Fibroblast of villous mesenchyme (primary cell): ENCODE measurements at regions not wholly inside any gene's neighbourhood (a gene's known extent, or its start where the extent isn't known, plus 50 kb on each side); places are given as distances from the start of the nearest gene placed in this dataset.
A peak's percentile ranks its signal among the peaks of the same experiment; 100 is the strongest.

Experiments
- DNase-seq: peaks from one replicate; pipeline ENCODE4 v3.0.0-alpha.2; 2010; ENCODE audit warnings: low read depth
- H3K4me3 ChIP-seq: 2 replicates; pipeline ENCODE4 v1.5.1; 2011; ENCODE audit warnings: low read depth, mild to moderate bottlenecking, low read length
- TF ChIP-seq, protein P1 (sequence below): IDR thresholded peaks from 2 replicates; pipeline ENCODE4 v1.5.1; 2012; ENCODE audit warnings: low read depth, mild to moderate bottlenecking, low read length; ENCODE audit not compliant: insufficient read depth

DNA sequence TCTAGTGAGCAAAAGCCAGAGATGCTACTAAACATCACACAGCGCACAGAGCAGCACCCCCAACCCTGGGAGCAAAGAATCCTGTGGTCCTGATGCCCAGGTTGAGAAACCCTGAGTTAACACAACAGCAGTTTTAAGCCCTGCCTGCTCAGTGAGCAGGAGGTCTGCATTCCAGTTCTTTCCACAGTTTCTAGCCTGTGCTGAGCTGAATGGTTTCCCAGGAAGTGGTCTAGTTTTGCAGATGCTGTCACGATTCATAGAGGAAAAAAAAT, 171.1 kb upstream of the PROK2 start:
- no peak overlapping the region for H3K4me3 ChIP-seq
- no peak for DNase-seq
- TF ChIP-seq, protein P1, sequence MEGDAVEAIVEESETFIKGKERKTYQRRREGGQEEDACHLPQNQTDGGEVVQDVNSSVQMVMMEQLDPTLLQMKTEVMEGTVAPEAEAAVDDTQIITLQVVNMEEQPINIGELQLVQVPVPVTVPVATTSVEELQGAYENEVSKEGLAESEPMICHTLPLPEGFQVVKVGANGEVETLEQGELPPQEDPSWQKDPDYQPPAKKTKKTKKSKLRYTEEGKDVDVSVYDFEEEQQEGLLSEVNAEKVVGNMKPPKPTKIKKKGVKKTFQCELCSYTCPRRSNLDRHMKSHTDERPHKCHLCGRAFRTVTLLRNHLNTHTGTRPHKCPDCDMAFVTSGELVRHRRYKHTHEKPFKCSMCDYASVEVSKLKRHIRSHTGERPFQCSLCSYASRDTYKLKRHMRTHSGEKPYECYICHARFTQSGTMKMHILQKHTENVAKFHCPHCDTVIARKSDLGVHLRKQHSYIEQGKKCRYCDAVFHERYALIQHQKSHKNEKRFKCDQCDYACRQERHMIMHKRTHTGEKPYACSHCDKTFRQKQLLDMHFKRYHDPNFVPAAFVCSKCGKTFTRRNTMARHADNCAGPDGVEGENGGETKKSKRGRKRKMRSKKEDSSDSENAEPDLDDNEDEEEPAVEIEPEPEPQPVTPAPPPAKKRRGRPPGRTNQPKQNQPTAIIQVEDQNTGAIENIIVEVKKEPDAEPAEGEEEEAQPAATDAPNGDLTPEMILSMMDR = no peak

DNA sequence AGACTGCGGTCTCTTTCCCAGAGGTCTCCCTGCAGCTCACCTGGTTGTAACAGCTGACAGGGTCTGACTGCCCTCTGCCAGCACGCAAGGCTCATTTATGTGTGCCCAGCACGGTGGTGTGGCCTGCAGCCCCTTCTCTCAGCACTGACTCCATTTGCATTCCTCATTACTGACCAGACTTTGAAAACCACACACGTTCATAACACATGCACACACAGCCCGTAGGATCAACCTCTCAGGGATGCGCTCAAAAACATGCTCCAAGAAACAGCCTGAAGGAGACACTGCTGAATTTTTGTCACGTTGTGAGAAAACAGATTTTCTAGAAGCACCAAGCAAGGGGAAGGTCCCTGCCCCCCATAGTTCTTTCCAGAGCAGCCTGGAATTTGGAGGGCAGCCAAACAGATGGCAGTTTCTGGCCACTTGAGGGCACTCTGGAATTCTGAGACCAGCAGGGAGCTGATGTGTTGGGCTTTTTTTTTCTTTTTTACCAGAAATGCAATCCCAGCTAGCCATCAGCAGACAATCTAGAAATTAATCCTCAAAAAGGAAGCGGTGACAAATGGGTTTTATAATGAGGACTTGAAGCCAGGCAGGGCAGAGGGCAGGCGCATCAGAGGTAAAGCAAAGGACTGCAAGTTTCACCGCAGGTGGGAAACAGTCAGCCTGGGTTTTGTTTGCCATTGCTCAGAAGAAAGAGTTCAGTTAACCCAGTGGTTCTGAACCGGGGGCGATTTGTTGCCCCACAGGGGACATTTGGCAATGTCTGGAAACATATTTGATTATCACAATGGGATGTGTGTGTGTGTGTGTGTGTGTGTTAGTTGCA, 170.5 kb upstream of the PROK2 start:
- peak; percentile 79 for DNase-seq
- TF ChIP-seq, protein P1 = peak; percentile 76
- H3K4me3 ChIP-seq = no peak overlapping the region

DNA sequence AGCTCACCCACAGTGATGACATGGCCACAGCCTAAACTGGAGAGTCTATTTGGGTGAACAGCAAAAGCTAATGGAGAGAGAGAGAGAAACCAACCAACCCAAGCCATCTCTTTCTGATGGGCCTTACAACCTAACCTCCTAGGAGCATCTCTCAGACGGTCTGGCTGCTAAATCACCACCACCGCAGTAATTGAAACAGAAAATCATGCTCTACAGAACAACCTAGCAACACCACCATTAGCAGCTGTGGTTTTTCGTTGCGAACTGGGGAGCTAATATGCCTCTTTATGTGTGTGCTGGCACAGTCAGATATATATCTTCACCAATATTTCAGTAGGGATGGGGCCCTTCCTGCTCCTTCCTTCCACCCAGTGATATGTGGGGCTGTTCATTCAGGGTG, 166.9 kb upstream of the PROK2 start:
- H3K4me3 ChIP-seq = no peak overlapping the region
- TF ChIP-seq, protein P1 = no peak

DNA sequence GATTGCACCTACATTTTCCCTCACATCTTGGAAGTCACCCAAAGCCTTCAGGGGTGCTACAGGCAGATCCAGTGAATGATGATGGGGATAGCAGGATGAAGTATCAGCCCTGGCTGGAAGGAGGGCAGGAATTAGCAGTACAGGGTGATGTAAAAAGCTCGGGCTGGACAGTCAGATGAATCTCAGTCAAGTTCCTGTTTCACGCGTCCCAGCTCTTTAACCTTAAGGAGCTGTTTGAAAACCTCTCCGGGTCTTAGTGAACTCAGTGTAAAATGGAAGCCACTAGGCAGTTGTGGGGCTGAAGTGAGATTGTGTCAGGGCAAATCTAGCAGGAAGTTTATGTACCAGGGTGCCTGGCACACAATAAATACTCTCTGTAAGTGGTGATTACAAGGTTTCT, 166.4 kb upstream of the PROK2 start:
- TF ChIP-seq, protein P1 = no peak
- no peak for DNase-seq
- H3K4me3 ChIP-seq = no peak overlapping the region

More for the DNA sequence above, 166.9 kb upstream of the PROK2 start:
- no peak for DNase-seq

DNA sequence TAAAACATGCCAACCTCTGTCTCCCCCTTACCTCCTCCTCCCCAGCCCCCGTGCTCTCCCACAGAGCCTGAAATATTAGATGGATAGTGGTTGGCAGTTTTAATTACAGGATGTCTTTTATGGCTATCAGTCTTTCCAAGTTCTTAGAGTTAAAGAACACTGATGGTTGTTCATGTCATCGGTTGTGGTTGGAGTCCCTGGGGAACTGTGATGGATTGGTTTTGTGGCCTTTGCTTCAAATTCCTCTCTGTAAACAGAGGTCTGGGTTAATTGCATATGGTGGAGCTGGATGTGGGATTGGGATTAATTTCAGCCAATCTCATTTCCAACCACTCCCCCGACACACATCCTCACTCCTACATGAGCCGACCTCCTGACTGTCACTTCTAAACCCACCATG, 164.5 kb upstream of the PROK2 start:
- DNase-seq = no peak
- TF ChIP-seq, protein P1 = no peak
- no peak overlapping the region for H3K4me3 ChIP-seq

DNA sequence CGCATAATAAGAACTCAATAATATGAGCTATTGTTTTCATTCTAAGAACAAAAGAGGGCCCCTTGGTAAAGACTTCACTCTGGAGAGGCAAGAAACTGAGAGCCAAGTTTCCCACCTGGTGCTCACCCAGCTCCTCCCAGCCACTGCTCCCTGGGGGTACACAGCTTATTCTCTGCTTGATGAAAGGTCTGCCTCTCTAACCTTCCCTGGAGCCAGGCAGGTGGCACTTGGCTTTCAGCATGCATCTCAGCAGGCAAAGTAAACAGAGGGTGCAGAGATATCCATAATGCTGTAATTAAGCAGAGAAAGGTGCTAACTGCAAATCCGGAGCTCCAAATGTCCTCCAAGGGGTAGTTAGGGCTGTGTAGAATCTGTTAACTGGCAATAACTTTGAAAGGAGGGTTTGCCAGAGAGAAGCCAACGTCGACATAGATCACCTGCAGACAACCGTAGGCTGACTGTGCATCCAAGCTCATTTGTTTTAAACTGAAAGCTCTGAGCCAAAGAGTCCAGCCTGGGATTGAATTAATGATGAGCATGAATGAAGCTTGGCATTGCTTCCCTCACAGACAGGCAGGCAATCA, 159.6 kb upstream of the PROK2 start:
- DNase-seq = no peak

More for the DNA sequence above, 159.6 kb upstream of the PROK2 start:
- TF ChIP-seq, protein P1 = no peak
- H3K4me3 ChIP-seq = no peak overlapping the region
